ENCODE measurements at regions not wholly inside any gene's neighbourhood (a gene's known extent, or its start where the extent isn't known, plus 50 kb on each side); places are given as distances from the start of the nearest gene placed in this dataset.
A peak's percentile ranks its signal among the peaks of the same experiment; 100 is the strongest.

DNA sequence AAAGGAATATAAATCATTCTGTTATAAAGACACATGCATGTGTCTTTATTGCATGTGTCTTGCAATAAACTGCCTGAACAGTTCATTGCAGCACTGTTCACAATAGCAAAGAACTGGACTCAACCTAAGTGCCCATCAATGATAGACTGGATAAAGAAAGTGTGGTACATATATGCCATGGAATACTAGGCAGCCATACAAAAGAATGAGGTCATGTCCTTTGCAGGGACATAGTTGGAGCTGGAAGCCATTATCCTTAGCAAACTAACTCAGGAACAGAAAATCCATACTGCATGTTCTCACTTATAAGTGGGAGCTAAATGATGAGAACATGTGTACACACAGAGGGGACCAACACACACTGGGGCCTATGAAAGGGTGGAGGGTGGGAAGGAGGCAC is 63.7 kb upstream of the CHD1 start:
- TF ChIP-seq OSR1 (CRISPR knock-in tag; IDR thresholded peaks at IDR 0.05) (no peak), ZNF8 (CRISPR knock-in tag; IDR thresholded peaks at IDR 0.05) (peak; percentile 50; the same call in 1 of the 2 replicates)
- no peak for ATAC-seq

DNA sequence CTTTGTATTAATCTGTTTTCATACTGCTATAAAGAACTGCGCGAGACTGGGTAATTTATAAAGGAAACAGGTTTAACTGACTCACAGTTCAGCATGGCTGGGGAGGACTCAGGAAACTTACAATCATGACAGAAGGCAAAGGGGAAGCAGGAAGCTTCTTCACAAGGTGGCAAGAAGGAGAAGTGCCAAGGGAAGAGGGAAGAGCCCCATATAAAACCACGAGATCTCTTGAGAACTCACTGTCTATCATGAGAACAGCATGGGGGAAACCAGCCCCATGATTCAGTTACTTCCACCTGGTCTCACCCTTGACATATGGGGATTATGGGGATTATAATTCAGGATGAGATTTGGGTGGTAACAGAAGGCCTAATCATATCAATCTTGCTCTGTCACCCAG is 60.9 kb upstream of the CHD1 start:
- TF ChIP-seq SNAI2 (CRISPR knock-in tag; IDR thresholded peaks at IDR 0.05) (no peak), PPARA (CRISPR knock-in tag; IDR thresholded peaks at IDR 0.05; ENCODE audit: borderline replicate concordance) (no peak)

DNA sequence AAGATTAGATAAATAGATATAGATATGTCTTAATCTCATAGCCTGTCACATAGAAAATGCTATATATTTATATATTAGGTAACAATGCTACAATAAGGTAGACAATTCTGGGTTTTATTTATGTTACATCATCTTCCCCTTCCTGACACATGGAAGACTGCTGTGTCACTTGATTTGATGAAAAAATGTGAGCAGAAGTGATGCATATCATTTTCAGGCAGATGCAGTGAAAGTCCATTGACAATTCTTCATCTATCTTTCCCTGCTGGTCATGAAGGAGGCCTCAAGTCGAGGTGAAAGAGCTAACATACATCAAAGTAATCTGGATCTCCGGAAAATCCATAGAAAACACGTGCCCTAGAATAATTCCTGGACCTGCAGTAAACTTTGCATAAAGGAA is 57.8 kb upstream of the CHD1 start:
- TF ChIP-seq, protein P1, sequence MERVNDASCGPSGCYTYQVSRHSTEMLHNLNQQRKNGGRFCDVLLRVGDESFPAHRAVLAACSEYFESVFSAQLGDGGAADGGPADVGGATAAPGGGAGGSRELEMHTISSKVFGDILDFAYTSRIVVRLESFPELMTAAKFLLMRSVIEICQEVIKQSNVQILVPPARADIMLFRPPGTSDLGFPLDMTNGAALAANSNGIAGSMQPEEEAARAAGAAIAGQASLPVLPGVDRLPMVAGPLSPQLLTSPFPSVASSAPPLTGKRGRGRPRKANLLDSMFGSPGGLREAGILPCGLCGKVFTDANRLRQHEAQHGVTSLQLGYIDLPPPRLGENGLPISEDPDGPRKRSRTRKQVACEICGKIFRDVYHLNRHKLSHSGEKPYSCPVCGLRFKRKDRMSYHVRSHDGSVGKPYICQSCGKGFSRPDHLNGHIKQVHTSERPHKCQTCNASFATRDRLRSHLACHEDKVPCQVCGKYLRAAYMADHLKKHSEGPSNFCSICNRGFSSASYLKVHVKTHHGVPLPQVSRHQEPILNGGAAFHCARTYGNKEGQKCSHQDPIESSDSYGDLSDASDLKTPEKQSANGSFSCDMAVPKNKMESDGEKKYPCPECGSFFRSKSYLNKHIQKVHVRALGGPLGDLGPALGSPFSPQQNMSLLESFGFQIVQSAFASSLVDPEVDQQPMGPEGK (CRISPR knock-in tag; IDR thresholded peaks at IDR 0.05; ENCODE audit: borderline replicate concordance), result no peak
- no peak for TF ChIP-seq ARNTL (CRISPR knock-in tag; IDR thresholded peaks at IDR 0.05; ENCODE audit: borderline replicate concordance, low read depth)
- TF ChIP-seq, protein P2, sequence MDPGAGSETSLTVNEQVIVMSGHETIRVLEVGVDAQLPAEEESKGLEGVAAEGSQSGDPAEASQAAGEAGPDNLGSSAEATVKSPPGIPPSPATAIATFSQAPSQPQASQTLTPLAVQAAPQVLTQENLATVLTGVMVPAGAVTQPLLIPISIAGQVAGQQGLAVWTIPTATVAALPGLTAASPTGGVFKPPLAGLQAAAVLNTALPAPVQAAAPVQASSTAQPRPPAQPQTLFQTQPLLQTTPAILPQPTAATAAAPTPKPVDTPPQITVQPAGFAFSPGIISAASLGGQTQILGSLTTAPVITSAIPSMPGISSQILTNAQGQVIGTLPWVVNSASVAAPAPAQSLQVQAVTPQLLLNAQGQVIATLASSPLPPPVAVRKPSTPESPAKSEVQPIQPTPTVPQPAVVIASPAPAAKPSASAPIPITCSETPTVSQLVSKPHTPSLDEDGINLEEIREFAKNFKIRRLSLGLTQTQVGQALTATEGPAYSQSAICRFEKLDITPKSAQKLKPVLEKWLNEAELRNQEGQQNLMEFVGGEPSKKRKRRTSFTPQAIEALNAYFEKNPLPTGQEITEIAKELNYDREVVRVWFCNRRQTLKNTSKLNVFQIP (CRISPR knock-in tag; IDR thresholded peaks at IDR 0.05; ENCODE audit: borderline replicate concordance, low read depth), result no peak
- no peak for TF ChIP-seq ZFP3 (CRISPR knock-in tag; IDR thresholded peaks at IDR 0.05)
- TF ChIP-seq BACH2 (CRISPR knock-in tag; IDR thresholded peaks at IDR 0.05; ENCODE audit: borderline replicate concordance), result no peak
- no peak for TF ChIP-seq TCF4 (CRISPR knock-in tag; IDR thresholded peaks at IDR 0.05; ENCODE audit: borderline replicate concordance)
- no peak for TF ChIP-seq ZFP30 (CRISPR knock-in tag; IDR thresholded peaks at IDR 0.05)
- no peak for TF ChIP-seq ZNF565 (CRISPR knock-in tag; conservative IDR thresholded peaks at IDR 0.05; ENCODE audit: low read depth)
- TF ChIP-seq GLIS3 (CRISPR knock-in tag; IDR thresholded peaks at IDR 0.05), result no peak
- TF ChIP-seq, protein P3, sequence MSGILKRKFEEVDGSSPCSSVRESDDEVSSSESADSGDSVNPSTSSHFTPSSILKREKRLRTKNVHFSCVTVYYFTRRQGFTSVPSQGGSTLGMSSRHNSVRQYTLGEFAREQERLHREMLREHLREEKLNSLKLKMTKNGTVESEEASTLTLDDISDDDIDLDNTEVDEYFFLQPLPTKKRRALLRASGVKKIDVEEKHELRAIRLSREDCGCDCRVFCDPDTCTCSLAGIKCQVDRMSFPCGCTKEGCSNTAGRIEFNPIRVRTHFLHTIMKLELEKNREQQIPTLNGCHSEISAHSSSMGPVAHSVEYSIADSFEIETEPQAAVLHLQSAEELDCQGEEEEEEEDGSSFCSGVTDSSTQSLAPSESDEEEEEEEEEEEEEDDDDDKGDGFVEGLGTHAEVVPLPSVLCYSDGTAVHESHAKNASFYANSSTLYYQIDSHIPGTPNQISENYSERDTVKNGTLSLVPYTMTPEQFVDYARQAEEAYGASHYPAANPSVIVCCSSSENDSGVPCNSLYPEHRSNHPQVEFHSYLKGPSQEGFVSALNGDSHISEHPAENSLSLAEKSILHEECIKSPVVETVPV (CRISPR knock-in tag; IDR thresholded peaks at IDR 0.05), result no peak
- no peak for TF ChIP-seq ZC3H10 (CRISPR knock-in tag; IDR thresholded peaks at IDR 0.05)
- TF ChIP-seq ESRRG (CRISPR knock-in tag; IDR thresholded peaks at IDR 0.05), result no peak
- no peak for TF ChIP-seq CSDC2 (CRISPR knock-in tag; IDR thresholded peaks at IDR 0.05)
- no peak for TF ChIP-seq SNAI2 (CRISPR knock-in tag; IDR thresholded peaks at IDR 0.05)
- ATAC-seq, result no peak

More for the DNA sequence above, 60.9 kb upstream of the CHD1 start:
- ATAC-seq, result no peak

DNA sequence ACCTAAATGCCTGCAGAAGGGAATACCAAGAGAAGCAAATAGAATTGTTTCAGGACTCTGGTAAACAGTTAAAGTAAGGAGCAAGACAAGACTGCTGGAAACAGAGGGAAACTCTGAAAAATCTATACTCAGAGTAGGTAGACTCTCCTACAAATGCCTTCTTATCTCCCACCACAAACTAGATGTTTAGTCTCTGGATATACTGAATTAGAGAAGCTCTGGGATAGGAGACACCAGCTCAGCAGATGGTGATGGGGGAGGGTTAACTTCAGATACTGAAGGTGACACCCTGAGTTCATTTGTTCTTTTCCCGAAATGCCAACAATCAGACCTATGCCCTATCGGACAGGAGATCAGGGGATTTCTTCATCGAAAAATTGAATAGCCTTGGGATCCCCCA is 54.1 kb upstream of the CHD1 start:
- no peak for ATAC-seq
- no peak for TF ChIP-seq ZC3H10 (CRISPR knock-in tag; IDR thresholded peaks at IDR 0.05)
- no peak for TF ChIP-seq ZNF565 (CRISPR knock-in tag; conservative IDR thresholded peaks at IDR 0.05; ENCODE audit: low read depth)
- TF ChIP-seq ESRRG (CRISPR knock-in tag; IDR thresholded peaks at IDR 0.05), result no peak
- TF ChIP-seq CSDC2 (CRISPR knock-in tag; IDR thresholded peaks at IDR 0.05), result no peak
- no peak for TF ChIP-seq BACH2 (CRISPR knock-in tag; IDR thresholded peaks at IDR 0.05; ENCODE audit: borderline replicate concordance)
- TF ChIP-seq TCF4 (CRISPR knock-in tag; IDR thresholded peaks at IDR 0.05; ENCODE audit: borderline replicate concordance), result no peak
- TF ChIP-seq, protein P4, sequence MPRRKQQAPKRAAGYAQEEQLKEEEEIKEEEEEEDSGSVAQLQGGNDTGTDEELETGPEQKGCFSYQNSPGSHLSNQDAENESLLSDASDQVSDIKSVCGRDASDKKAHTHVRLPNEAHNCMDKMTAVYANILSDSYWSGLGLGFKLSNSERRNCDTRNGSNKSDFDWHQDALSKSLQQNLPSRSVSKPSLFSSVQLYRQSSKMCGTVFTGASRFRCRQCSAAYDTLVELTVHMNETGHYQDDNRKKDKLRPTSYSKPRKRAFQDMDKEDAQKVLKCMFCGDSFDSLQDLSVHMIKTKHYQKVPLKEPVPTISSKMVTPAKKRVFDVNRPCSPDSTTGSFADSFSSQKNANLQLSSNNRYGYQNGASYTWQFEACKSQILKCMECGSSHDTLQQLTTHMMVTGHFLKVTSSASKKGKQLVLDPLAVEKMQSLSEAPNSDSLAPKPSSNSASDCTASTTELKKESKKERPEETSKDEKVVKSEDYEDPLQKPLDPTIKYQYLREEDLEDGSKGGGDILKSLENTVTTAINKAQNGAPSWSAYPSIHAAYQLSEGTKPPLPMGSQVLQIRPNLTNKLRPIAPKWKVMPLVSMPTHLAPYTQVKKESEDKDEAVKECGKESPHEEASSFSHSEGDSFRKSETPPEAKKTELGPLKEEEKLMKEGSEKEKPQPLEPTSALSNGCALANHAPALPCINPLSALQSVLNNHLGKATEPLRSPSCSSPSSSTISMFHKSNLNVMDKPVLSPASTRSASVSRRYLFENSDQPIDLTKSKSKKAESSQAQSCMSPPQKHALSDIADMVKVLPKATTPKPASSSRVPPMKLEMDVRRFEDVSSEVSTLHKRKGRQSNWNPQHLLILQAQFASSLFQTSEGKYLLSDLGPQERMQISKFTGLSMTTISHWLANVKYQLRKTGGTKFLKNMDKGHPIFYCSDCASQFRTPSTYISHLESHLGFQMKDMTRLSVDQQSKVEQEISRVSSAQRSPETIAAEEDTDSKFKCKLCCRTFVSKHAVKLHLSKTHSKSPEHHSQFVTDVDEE (CRISPR knock-in tag; IDR thresholded peaks at IDR 0.05), result no peak
- TF ChIP-seq ZNF8 (CRISPR knock-in tag; IDR thresholded peaks at IDR 0.05), result no peak
- no peak for TF ChIP-seq ARNTL (CRISPR knock-in tag; IDR thresholded peaks at IDR 0.05; ENCODE audit: borderline replicate concordance, low read depth)
- no peak for TF ChIP-seq ISL1 (CRISPR knock-in tag; IDR thresholded peaks at IDR 0.05)
- TF ChIP-seq GLIS3 (CRISPR knock-in tag; IDR thresholded peaks at IDR 0.05), result no peak

Data from SK-N-SH treated with all-trans-retinoic acid at 6 μM for 48 hours (cell line).